H1 (cell line): ENCODE measurements at regions not wholly inside any gene's neighbourhood (a gene's known extent, or its start where the extent isn't known, plus 50 kb on each side); places are given as distances from the start of the nearest gene placed in this dataset.

Experiments used
- CTCF ChIA-PET: fragments of 300-600 bp; sonication (Branson Sonifier 250); formaldehyde crosslinking; loops from one replicate; lab custom pipeline; 2021; ENCODE audit not compliant: partially characterized antibody; lab: Charles Lee
- POLR2A ChIA-PET: fragments of 300-600 bp; sonication (Branson Sonifier 250); formaldehyde crosslinking; loops from one replicate; lab custom pipeline; 2021; ENCODE audit warnings: inconsistent platforms; ENCODE audit not compliant: partially characterized antibody; lab: Charles Lee
- DNase-seq, 2 experiments: peaks; one replicate each; pipeline versions ENCODE4 v3.0.0 to v3.0.0-alpha.2; 2010 to 2022; ENCODE audit warnings: low spot score in 2 of 2, low read depth in 1 of 2, mixed read lengths in 1 of 2
- FAIRE-seq: peaks from 2 replicates; lab custom pipeline; 2011; peaks lifted over from hg19 to GRCh38; lab: Jason Lieb, UNC
- H2AFZ ChIP-seq: 2 replicates; pipeline ENCODE4 v1.8.1; 2012; ENCODE audit warnings: low read length, inconsistent platforms
- H2AK5ac ChIP-seq: 2 replicates; pipeline ENCODE4 v1.6.1; 2013; ENCODE audit warnings: low read depth, low read length
- H2BK120ac ChIP-seq: replicated peaks from 2 replicates; pipeline ENCODE3; 2013; ENCODE audit warnings: low read depth, low read length, inconsistent platforms
- H2BK12ac ChIP-seq: 2 replicates; pipeline ENCODE4 v1.6.1; 2013; ENCODE audit warnings: low read depth, low read length
- H2BK15ac ChIP-seq: 2 replicates; pipeline ENCODE4 v1.6.1; 2013; ENCODE audit warnings: low read length
- H2BK20ac ChIP-seq: 2 replicates; pipeline ENCODE4 v1.6.1; 2013; ENCODE audit warnings: low read length
- H2BK5ac ChIP-seq: 2 replicates; pipeline ENCODE4 v1.6.1; 2013; ENCODE audit warnings: low read depth, low read length
- H3K14ac ChIP-seq: 2 replicates; pipeline ENCODE4 v1.6.1; 2013; ENCODE audit warnings: inconsistent platforms; ENCODE audit not compliant: insufficient read length
- H3K18ac ChIP-seq: 2 replicates; pipeline ENCODE4 v1.6.1; 2013; ENCODE audit warnings: low read length; ENCODE audit errors: extremely low read depth
- H3K23ac ChIP-seq: 2 replicates; pipeline ENCODE4 v1.6.1; 2013; ENCODE audit warnings: inconsistent platforms; ENCODE audit not compliant: insufficient read length
- H3K23me2 ChIP-seq: 2 replicates; pipeline ENCODE4 v1.6.1; 2013; ENCODE audit warnings: low read depth, low read length
- H3K27ac ChIP-seq: 2 replicates; pipeline ENCODE4 v1.6.1; 2011; ENCODE audit warnings: low read depth, low read length, inconsistent platforms
- H3K27me3 ChIP-seq, 4 experiments: replicated peaks in 1 of 4; 1 replicate in 1 of 4; 2 replicates in 3 of 4; pipeline versions ENCODE4 v1.6.1 to v1.8.1; 2011 to 2013; ENCODE audit warnings: low read length in 3 of 4, mild to moderate bottlenecking in 3 of 4, inconsistent platforms in 2 of 4, mixed read lengths in 2 of 4, moderate library complexity in 1 of 4; ENCODE audit not compliant: control insufficient read depth in 3 of 4, insufficient read depth in 3 of 4; ENCODE audit errors: extremely low read depth in 1 of 4
- H3K36me3 ChIP-seq, 4 experiments: 2 replicates each; pipeline versions ENCODE4 v1.6.1 to v1.8.1; 2011 to 2013; ENCODE audit warnings: mild to moderate bottlenecking in 4 of 4, low read length in 3 of 4, moderate library complexity in 2 of 4, control low read depth in 1 of 4, inconsistent platforms in 1 of 4; ENCODE audit not compliant: insufficient read depth in 4 of 4, control insufficient read depth in 2 of 4
- H3K4ac ChIP-seq: replicated peaks from 2 replicates; pipeline ENCODE3; 2013; ENCODE audit warnings: low read length, low read depth, mixed read lengths, inconsistent platforms; ENCODE audit not compliant: insufficient read length
- H3K4me1 ChIP-seq, 4 experiments: replicated peaks in 1 of 4; 1 replicate in 1 of 4; 2 replicates in 3 of 4; pipeline versions ENCODE4 v1.6.1 to v1.8.1; 2011 to 2013; ENCODE audit warnings: low read length in 3 of 4, inconsistent platforms in 2 of 4, mixed read lengths in 1 of 4; ENCODE audit not compliant: insufficient read depth in 4 of 4, control insufficient read depth in 3 of 4
- H3K4me2 ChIP-seq, 2 experiments: 2 replicates each; pipeline versions ENCODE4 v1.6.1 to v1.8.1; 2011 to 2013; ENCODE audit warnings: low read depth in 2 of 2, low read length in 2 of 2, control low read depth in 1 of 2, inconsistent platforms in 1 of 2, mild to moderate bottlenecking in 1 of 2; ENCODE audit not compliant: insufficient read depth in 1 of 2
- H3K4me3 ChIP-seq, 4 experiments: fragments of 200-600, 300-600 bp in 1 of 4; sonication (generic), shearing (Covaris generic), sonication (Bioruptor Twin) in 1 of 4; 2 replicates each; pipeline versions ENCODE4 v1.5.1 to v1.8.1; 2011 to 2016; ENCODE audit warnings: low read length in 4 of 4, low read depth in 3 of 4, control low read depth in 2 of 4, inconsistent platforms in 2 of 4, mild to moderate bottlenecking in 2 of 4, mixed read lengths in 1 of 4, moderate library complexity in 1 of 4; ENCODE audit not compliant: insufficient read depth in 2 of 4; ENCODE audit errors: extremely low read depth in 1 of 4
- H3K56ac ChIP-seq: replicated peaks from 2 replicates; pipeline ENCODE3; 2013; ENCODE audit warnings: low read depth, mild to moderate bottlenecking, mixed read lengths, low read length, inconsistent platforms; ENCODE audit not compliant: insufficient read length
- H3K79me1 ChIP-seq: 2 replicates; pipeline ENCODE4 v1.6.1; 2013; ENCODE audit warnings: low read depth, low read length, control low read depth
- H3K79me2 ChIP-seq, 2 experiments: 2 replicates each; pipeline versions ENCODE4 v1.6.1 to v1.8.1; 2012 to 2013; ENCODE audit warnings: low read length in 2 of 2, mild to moderate bottlenecking in 2 of 2, inconsistent platforms in 1 of 2; ENCODE audit not compliant: insufficient read depth in 2 of 2, control insufficient read depth in 1 of 2
- H3K9ac ChIP-seq, 4 experiments: replicated peaks in 1 of 4; 1 replicate in 1 of 4; 2 replicates in 3 of 4; pipeline versions ENCODE4 v1.6.1 to v1.8.1; 2011 to 2013; ENCODE audit warnings: low read depth in 3 of 4, low read length in 3 of 4, control low read depth in 2 of 4, mild to moderate bottlenecking in 2 of 4, moderate library complexity in 2 of 4, inconsistent platforms in 1 of 4; ENCODE audit errors: extremely low read depth in 1 of 4
- H3K9me3 ChIP-seq, 2 experiments: 2 replicates each; pipeline versions ENCODE4 v1.6.1 to v1.8.1; 2012 to 2013; ENCODE audit warnings: mild to moderate bottlenecking in 2 of 2, moderate library complexity in 2 of 2, control low read depth in 1 of 2, inconsistent platforms in 1 of 2, low read depth in 1 of 2, low read length in 1 of 2, mixed read lengths in 1 of 2; ENCODE audit not compliant: insufficient read depth in 2 of 2
- H4K20me1 ChIP-seq, 2 experiments: replicated peaks in 1 of 2; 2 replicates each; pipeline versions ENCODE3 to v1.8.1; 2011 to 2013; ENCODE audit warnings: inconsistent platforms in 2 of 2, low read length in 2 of 2, mild to moderate bottlenecking in 1 of 2; ENCODE audit not compliant: insufficient read depth in 2 of 2, control insufficient read depth in 1 of 2
- H4K5ac ChIP-seq: 2 replicates; pipeline ENCODE4 v1.6.1; 2013; ENCODE audit warnings: low read length, low read depth, mixed read lengths, inconsistent platforms; ENCODE audit not compliant: insufficient read length
- H4K8ac ChIP-seq: 2 replicates; pipeline ENCODE4 v1.8.0; 2013; ENCODE audit warnings: mild to moderate bottlenecking, moderate library complexity, low read length, inconsistent platforms; ENCODE audit not compliant: insufficient read depth; ENCODE audit errors: extremely low read depth
- H4K91ac ChIP-seq: replicated peaks from 2 replicates; pipeline ENCODE3; 2013; ENCODE audit warnings: low read length, mixed read lengths, inconsistent platforms; ENCODE audit not compliant: insufficient read length
- CTBP2 ChIP-seq: IDR thresholded peaks from 2 replicates; pipeline ENCODE4 v1.7.0; 2011; ENCODE audit warnings: borderline replicate concordance, mild to moderate bottlenecking, moderate library complexity, mixed read lengths, low read length; ENCODE audit not compliant: insufficient read depth, insufficient read length
- EZH2 ChIP-seq: fragments of 200-600 bp; sonication (generic); IDR thresholded peaks from 2 replicates; pipeline ENCODE4 v1.7.1; 2012; ENCODE audit warnings: low read depth, mild to moderate bottlenecking, moderate library complexity, low read length, inconsistent platforms; ENCODE audit not compliant: severe bottlenecking
- PHF8 ChIP-seq: fragments of 200-600 bp; sonication (generic); conservative IDR thresholded peaks from 2 replicates; pipeline ENCODE4 v1.7.1; 2012; ENCODE audit warnings: low read depth, mild to moderate bottlenecking, inconsistent platforms, low read length, moderate library complexity
- SIN3A ChIP-seq, 2 experiments: IDR thresholded peaks in 1 of 2; conservative IDR thresholded peaks in 1 of 2; 2 replicates each; pipeline ENCODE4 v1.6.1; 2011 to 2012; ENCODE audit warnings: low read length in 2 of 2, improper control_type of control experiment in 1 of 2, low read depth in 1 of 2, mild to moderate bottlenecking in 1 of 2
- SUZ12 ChIP-seq: fragments of 200-600 bp; sonication (generic); IDR thresholded peaks from 2 replicates; pipeline ENCODE4 v1.6.1; 2012; ENCODE audit warnings: mild to moderate bottlenecking, inconsistent platforms, low read length, moderate library complexity, mixed read lengths
- TAF1 ChIP-seq: IDR thresholded peaks from 2 replicates; pipeline ENCODE4 v1.6.1; 2011; ENCODE audit warnings: mild to moderate bottlenecking, low read depth, low read length
- WGBS, 2 experiments: shearing (Covaris generic) in 1 of 2; methylation state at CpG; one replicate each; pipeline versions ENCODE4 v1.1.6 to v1.1.7; 2013 to 2015; ENCODE audit warnings: low lambda C conversion rate in 2 of 2, mixed read lengths in 2 of 2, inconsistent platforms in 1 of 2, low coverage in 1 of 2, missing lambda C conversion rate in 1 of 2; ENCODE audit not compliant: insufficient replicate concordance in 2 of 2, insufficient coverage in 1 of 2, insufficient read length in 1 of 2; ENCODE audit errors: extremely low coverage in 1 of 2, missing lambda C conversion rate in 1 of 2; 5-methylcytosine and 5-hydroxymethylcytosine counted together
- TF ChIP-seq, protein P1 (sequence below), 3 experiments: IDR thresholded peaks; 1 replicate in 2 of 3; 2 replicates in 1 of 3; pipeline versions ENCODE4 v1.5.1 to v1.6.1; 2011; ENCODE audit warnings: low read length in 3 of 3, mild to moderate bottlenecking in 3 of 3, inconsistent platforms in 2 of 3, low read depth in 1 of 3, moderate library complexity in 1 of 3; ENCODE audit not compliant: insufficient read depth in 1 of 3; ENCODE audit errors: control extremely low read depth in 1 of 3

DNA sequence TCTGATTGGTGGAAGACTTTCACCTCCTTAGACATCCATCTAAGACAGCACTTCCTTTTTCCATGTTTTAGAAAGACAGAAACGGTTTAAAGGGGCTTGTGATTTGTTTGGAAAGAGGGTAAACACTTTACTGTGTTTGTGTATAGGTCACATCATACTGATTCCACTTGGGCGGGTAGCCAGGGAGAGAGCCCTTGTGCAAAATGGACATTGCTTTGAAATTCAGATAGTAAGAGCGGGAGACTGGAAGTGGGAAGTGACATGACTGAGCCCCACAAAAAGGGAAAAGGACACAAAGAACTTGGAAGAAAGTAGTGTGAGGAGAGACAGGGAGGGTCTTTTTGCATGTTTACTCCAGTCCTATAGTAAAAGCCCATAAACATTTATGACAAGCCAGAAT, 195.6 kb upstream of the CNTN4 start:
- 92% methylated on average over 3 of the region's 3 CpGs; no CpG with 5 or more reads in 1 of the 2 experiments for WGBS, 2 experiments
- H3K4ac ChIP-seq: no peak overlapping the region
- DNase-seq (no peak), FAIRE-seq (no peak)
- no peaks in the 10 kb centered on the region for H3K79me1 ChIP-seq
- H2BK12ac ChIP-seq: no peak overlapping the region
- no peak overlapping the region for H3K23ac ChIP-seq
- H3K14ac ChIP-seq: no peak overlapping the region
- H2BK20ac ChIP-seq: no peak overlapping the region
- no peak overlapping the region for H2BK120ac ChIP-seq
- no peaks in the 10 kb centered on the region for H3K79me2 ChIP-seq
- H3K56ac ChIP-seq: no peak overlapping the region
- H3K36me3 ChIP-seq: no peaks in the 10 kb centered on the region
- no peak overlapping the region for H2BK5ac ChIP-seq
- H4K20me1 ChIP-seq: no peaks in the 10 kb centered on the region
- H3K9ac ChIP-seq: no peak overlapping the region
- H3K9me3 ChIP-seq: no peaks in the 10 kb centered on the region
- H2AFZ ChIP-seq: no peak overlapping the region
- no peak overlapping the region for H3K18ac ChIP-seq
- H3K23me2 ChIP-seq: no peaks in the 10 kb centered on the region
- H3K4me2 ChIP-seq: no peak overlapping the region
- H2BK15ac ChIP-seq: no peak overlapping the region
- no peak overlapping the region for H4K8ac ChIP-seq
- ChIA-PET POLR2A (no interaction called here), CTCF (no interaction called here)
- H4K5ac ChIP-seq: no peak overlapping the region
- no peak overlapping the region for H3K27ac ChIP-seq
- H3K4me1 ChIP-seq: no peaks in the 10 kb centered on the region
- no peaks in the 10 kb centered on the region for H3K27me3 ChIP-seq
- TF ChIP-seq TAF1 (no peak), PHF8 (no peak), EZH2 (no peak), SUZ12 (no peak), SIN3A (conservative IDR thresholded peaks at IDR 0.05 in 1 of 2, IDR thresholded peaks at IDR 0.05 in 1 of 2; ENCODE audit: low read depth in 1 of 2, low read length in 2 of 2) (no peak), CTBP2 (no peak)
- TF ChIP-seq, protein P1, sequence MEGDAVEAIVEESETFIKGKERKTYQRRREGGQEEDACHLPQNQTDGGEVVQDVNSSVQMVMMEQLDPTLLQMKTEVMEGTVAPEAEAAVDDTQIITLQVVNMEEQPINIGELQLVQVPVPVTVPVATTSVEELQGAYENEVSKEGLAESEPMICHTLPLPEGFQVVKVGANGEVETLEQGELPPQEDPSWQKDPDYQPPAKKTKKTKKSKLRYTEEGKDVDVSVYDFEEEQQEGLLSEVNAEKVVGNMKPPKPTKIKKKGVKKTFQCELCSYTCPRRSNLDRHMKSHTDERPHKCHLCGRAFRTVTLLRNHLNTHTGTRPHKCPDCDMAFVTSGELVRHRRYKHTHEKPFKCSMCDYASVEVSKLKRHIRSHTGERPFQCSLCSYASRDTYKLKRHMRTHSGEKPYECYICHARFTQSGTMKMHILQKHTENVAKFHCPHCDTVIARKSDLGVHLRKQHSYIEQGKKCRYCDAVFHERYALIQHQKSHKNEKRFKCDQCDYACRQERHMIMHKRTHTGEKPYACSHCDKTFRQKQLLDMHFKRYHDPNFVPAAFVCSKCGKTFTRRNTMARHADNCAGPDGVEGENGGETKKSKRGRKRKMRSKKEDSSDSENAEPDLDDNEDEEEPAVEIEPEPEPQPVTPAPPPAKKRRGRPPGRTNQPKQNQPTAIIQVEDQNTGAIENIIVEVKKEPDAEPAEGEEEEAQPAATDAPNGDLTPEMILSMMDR (IDR thresholded peaks at IDR 0.05; ENCODE audit: control extremely low read depth in 1 of 3, insufficient read depth in 1 of 3, low read depth in 1 of 3, low read length in 3 of 3): no peak
- H3K4me3 ChIP-seq: no peak overlapping the region
- no peak overlapping the region for H4K91ac ChIP-seq
- no peak overlapping the region for H2AK5ac ChIP-seq
